ENCODE measurements at regions not wholly inside any gene's neighbourhood (a gene's known extent, or its start where the extent isn't known, plus 50 kb on each side); places are given as distances from the start of the nearest gene placed in this dataset.

DNA sequence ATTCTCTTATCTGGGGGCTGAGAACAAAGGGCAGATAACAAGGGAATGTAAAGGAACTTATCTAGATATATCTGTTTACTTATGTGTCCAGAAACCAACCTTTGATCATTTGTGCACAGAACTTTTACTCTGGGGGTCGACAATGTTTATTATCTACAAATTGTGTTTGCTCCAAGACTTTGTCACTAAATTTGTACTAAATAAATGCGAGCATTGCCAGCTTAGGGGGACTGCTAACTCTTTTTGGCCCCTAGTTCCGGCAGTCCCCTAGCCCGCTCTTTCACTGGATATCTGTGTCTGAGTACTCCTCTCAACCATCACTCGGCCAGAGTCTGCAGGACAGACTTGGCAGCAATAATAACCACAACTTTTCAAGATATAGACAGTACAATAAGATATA, 88.2 kb downstream of the FSCB start:
- TF ChIP-seq POLR2A (IDR thresholded peaks at IDR 0.05) (no peak), POLR2AphosphoS5 (IDR thresholded peaks at IDR 0.05) (no peak)
- TF ChIP-seq, protein P1, sequence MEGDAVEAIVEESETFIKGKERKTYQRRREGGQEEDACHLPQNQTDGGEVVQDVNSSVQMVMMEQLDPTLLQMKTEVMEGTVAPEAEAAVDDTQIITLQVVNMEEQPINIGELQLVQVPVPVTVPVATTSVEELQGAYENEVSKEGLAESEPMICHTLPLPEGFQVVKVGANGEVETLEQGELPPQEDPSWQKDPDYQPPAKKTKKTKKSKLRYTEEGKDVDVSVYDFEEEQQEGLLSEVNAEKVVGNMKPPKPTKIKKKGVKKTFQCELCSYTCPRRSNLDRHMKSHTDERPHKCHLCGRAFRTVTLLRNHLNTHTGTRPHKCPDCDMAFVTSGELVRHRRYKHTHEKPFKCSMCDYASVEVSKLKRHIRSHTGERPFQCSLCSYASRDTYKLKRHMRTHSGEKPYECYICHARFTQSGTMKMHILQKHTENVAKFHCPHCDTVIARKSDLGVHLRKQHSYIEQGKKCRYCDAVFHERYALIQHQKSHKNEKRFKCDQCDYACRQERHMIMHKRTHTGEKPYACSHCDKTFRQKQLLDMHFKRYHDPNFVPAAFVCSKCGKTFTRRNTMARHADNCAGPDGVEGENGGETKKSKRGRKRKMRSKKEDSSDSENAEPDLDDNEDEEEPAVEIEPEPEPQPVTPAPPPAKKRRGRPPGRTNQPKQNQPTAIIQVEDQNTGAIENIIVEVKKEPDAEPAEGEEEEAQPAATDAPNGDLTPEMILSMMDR (IDR thresholded peaks at IDR 0.05 in 8 of 11, conservative IDR thresholded peaks at IDR 0.05 in 3 of 11), result no peak
- H3K27ac ChIP-seq, result no peak overlapping the region
- DNase-seq, result no peak
- H3K36me3 ChIP-seq, result no peaks in the 10 kb centered on the region
- no peak overlapping the region for H3K4me3 ChIP-seq
- H3K4me1 ChIP-seq, result no peaks in the 10 kb centered on the region
- WGBS, 5 donors, result 73 to 90% (median 84%) methylated on average over 5 of the region's 5 CpGs
- H3K27me3 ChIP-seq (replicated peaks in 1 of 7), result no peaks in the 10 kb centered on the region
- intact Hi-C loops (cut with DNase I; ENCODE audit: low total_unique reads), result no loop called here
- peaks cover 0 to 30% (median 8%) of the 10 kb centered on the region in 8 donors for H3K9me3 ChIP-seq

DNA sequence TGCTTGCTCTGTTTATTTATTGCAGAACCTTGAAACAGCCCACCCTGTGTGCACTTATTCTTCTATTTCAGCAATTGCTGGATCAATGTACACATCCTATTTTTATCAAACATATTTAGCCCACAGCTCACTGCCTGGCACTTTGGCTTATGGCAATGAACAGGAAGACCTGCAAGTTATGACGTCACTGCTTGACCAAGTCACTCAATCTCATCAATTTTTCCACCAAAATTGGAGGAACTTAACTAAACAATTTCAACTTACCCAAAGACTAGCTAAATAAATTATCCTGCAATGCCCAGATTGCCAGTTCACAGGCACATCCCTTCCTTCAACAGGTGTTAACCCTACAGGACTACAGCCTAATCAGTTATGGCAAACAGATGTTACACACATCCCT, 89.3 kb downstream of the FSCB start:
- WGBS, 5 donors, result 80 to 93% (median 88%) methylated on average over 1 of the region's 1 CpG
- no peak for DNase-seq
- TF ChIP-seq, protein P1 (IDR thresholded peaks at IDR 0.05 in 8 of 11, conservative IDR thresholded peaks at IDR 0.05 in 3 of 11), result no peak
- TF ChIP-seq POLR2AphosphoS5 (IDR thresholded peaks at IDR 0.05) (no peak), POLR2A (IDR thresholded peaks at IDR 0.05) (no peak)
- intact Hi-C loops (cut with DNase I; ENCODE audit: low total_unique reads), result no loop called here
- Histone ChIP-seq H3K36me3 (no peaks in the 10 kb centered on the region), H3K27ac (no peak overlapping the region), H3K4me3 (no peak overlapping the region), H3K27me3 (replicated peaks in 1 of 7) (no peaks in the 10 kb centered on the region), H3K4me1 (no peaks in the 10 kb centered on the region), H3K9me3 (peaks cover 0 to 24% (median 8%) of the 10 kb centered on the region in 8 donors)

DNA sequence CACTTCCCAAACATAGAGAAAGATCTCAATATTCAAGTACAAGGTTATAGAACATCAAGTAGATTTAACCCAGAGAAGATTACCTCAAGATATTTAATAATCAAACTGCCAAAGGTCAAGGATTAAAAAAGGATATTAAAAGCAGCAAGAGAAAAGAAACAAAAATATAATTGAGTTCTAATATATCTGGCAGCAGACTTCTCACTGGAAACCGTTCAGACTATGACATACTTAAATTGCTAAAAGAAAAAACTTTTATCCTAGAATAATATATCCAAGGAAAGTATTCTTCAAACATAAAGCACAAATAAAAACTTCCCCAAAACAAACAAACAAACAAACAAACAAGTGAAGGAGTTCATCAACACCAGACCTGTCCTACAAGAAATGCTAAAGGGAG, 92.4 kb downstream of the FSCB start:
- no peaks in the 10 kb centered on the region for H3K36me3 ChIP-seq
- no peak overlapping the region for H3K27ac ChIP-seq
- 56 to 80% (median 65%) methylated on average over 1 of the region's 1 CpG for WGBS, 5 donors
- H3K27me3 ChIP-seq (replicated peaks in 1 of 7), result no peaks in the 10 kb centered on the region
- H3K4me1 ChIP-seq, result no peaks in the 10 kb centered on the region
- intact Hi-C loops (cut with DNase I; ENCODE audit: low total_unique reads), result no loop called here
- no peak for DNase-seq
- H3K9me3 ChIP-seq, result peaks cover 0 to 17% (median 8%) of the 10 kb centered on the region in 8 donors
- TF ChIP-seq POLR2A (IDR thresholded peaks at IDR 0.05) (no peak), POLR2AphosphoS5 (IDR thresholded peaks at IDR 0.05) (no peak)
- TF ChIP-seq, protein P1 (IDR thresholded peaks at IDR 0.05 in 8 of 11, conservative IDR thresholded peaks at IDR 0.05 in 3 of 11), result no peak
- no peak overlapping the region for H3K4me3 ChIP-seq

- TF ChIP-seq POLR2A (IDR thresholded peaks at IDR 0.05) (no peak), POLR2AphosphoS5 (IDR thresholded peaks at IDR 0.05) (no peak)
- TF ChIP-seq, protein P1 (IDR thresholded peaks at IDR 0.05 in 8 of 11, conservative IDR thresholded peaks at IDR 0.05 in 3 of 11), result no peak
- Histone ChIP-seq H3K4me3 (no peak overlapping the region), H3K36me3 (no peaks in the 10 kb centered on the region), H3K4me1 (no peaks in the 10 kb centered on the region), H3K27ac (no peak overlapping the region), H3K9me3 (peaks cover 0 to 17% (median under 1%) of the 10 kb centered on the region in 8 donors), H3K27me3 (replicated peaks in 1 of 7) (no peaks in the 10 kb centered on the region)
- 50 to 100% (median 83%) methylated on average over 1 of the region's 1 CpG for WGBS, 5 donors
- DNase-seq, result no peak
- intact Hi-C loops (cut with DNase I; ENCODE audit: low total_unique reads), result no loop called here
These were observed 94.1 kb downstream of the FSCB start for GRCh38 chr14:44412858-44413569.

All from spleen (tissue), 11 donors.